Ovary (tissue), 7 donors: ENCODE measurements at regions not wholly inside any gene's neighbourhood (a gene's known extent, or its start where the extent isn't known, plus 50 kb on each side); places are given as distances from the start of the nearest gene placed in this dataset. TPM values are rescaled to one million over a fixed set of nuclear protein-coding genes. Genes with fewer than 3 reads are reported as not detected.

Experiments used
- DNase-seq, 5 donors: peaks; one replicate each; pipeline ENCODE4 v3.0.0-alpha.2; 2019 to 2020
- H3K27ac ChIP-seq, 2 donors: fragments of 200-600 bp; one replicate each; pipeline versions ENCODE4 v1.5.1 to v1.8.0; 2019 to 2022
- H3K27me3 ChIP-seq: fragments of 200-600 bp; one replicate; pipeline ENCODE4 v1.8.0; 2022
- H3K36me3 ChIP-seq: fragments of 200-600 bp; sonication (generic); one replicate; pipeline ENCODE4 v1.5.1; 2019
- H3K4me1 ChIP-seq: one replicate; pipeline ENCODE4 v1.8.1; 2013; ENCODE audit warnings: mild to moderate bottlenecking, moderate library complexity; ENCODE audit not compliant: insufficient read depth
- H3K4me3 ChIP-seq: fragments of 200-600 bp; sonication (generic); one replicate; pipeline ENCODE4 v1.5.1; 2017
- H3K9me3 ChIP-seq, 2 donors: fragments of 200-600 bp in 1 of 2; sonication (generic) in 1 of 2; one replicate each; pipeline versions ENCODE4 v1.5.1 to v1.8.1; 2013 to 2019; ENCODE audit warnings: mild to moderate bottlenecking in 1 of 2, moderate library complexity in 1 of 2
- CTCF ChIP-seq, 3 donors: fragments of 450-650 bp in 2 of 3; fragments of 200-600 bp in 1 of 3; IDR thresholded peaks; one replicate each; pipeline versions ENCODE4 v1.5.1 to v1.8.0; 2016 to 2022; ENCODE audit warnings: antibody characterized with exemption in 3 of 3, mild to moderate bottlenecking in 1 of 3
- EP300 ChIP-seq: sonication (generic); formaldehyde crosslinking; IDR thresholded peaks from one replicate; pipeline ENCODE4 v1.6.1; 2017; ENCODE audit warnings: antibody characterized with exemption
- POLR2A ChIP-seq: fragments of 450-650 bp; IDR thresholded peaks from one replicate; pipeline ENCODE4 v1.6.1; 2017; ENCODE audit warnings: antibody characterized with exemption, mild to moderate bottlenecking, moderate library complexity
- WGBS, 3 donors: extraction: QIAGEN DNeasy Blood & Tissue Kit in 1 of 3; methylation state at CpG; one replicate each; pipeline versions ENCODE4 v1.1.5 to v1.1.7; 2013 to 2017; 5-methylcytosine and 5-hydroxymethylcytosine counted together
- intact Hi-C, 4 donors: fragments of 100-400 bp; cut with DNase I; formaldehyde crosslinking; loops; one replicate each; pipeline versions ENCODE4 v1.11.0 to v1.15.1; 2022 to 2023
- small RNA-seq: library from RNA; depleted of rRNA; stranded (forward); fragments of <200 nt; gene quantifications from one replicate; pipeline ENCODE3, GENCODE V24; 2016
- donor health status: DM: no; HTN: no; CAD: no; lungs with moderate emphysema.
- donor health status: DM: no; HTN: no; CAD: no.
- donor health status: Bipolar disorder and iron deficiency.
- donor health status: DM: no; HTN: no; CAD: no.
- donor health status: DM: yes; HTN: yes; CAD: no.

- intact Hi-C loops = no loop called here
- no peak overlapping the region for H3K27ac ChIP-seq
- H3K4me1 ChIP-seq = no peaks in the 10 kb centered on the region
- H3K36me3 ChIP-seq = no peaks in the 10 kb centered on the region
- 72 to 90% (median 90%) methylated on average over 1 of the region's 1 CpG for WGBS, 3 donors
- TF ChIP-seq POLR2A (no peak), CTCF (IDR thresholded peaks at IDR 0.05) (no peak), EP300 (no peak)
- DNase-seq = no peak
- H3K4me3 ChIP-seq = no peak overlapping the region
- no peaks in the 10 kb centered on the region for H3K9me3 ChIP-seq
- no peaks in the 10 kb centered on the region for H3K27me3 ChIP-seq
Measured at GRCh38 chr6:117206522-117206921, 58.8 kb upstream of the VGLL2 start.

- DNase-seq = no peak
- Histone ChIP-seq H3K4me1 (no peaks in the 10 kb centered on the region), H3K36me3 (no peaks in the 10 kb centered on the region), H3K27ac (no peak overlapping the region), H3K9me3 (no peaks in the 10 kb centered on the region), H3K27me3 (no peaks in the 10 kb centered on the region), H3K4me3 (no peak overlapping the region)
- 41 to 60% (median 42%) methylated on average over 8 of the region's 8 CpGs for WGBS, 3 donors
- no peak for TF ChIP-seq POLR2A
- TF ChIP-seq CTCF (IDR thresholded peaks at IDR 0.05) = no peak
- no peak for TF ChIP-seq EP300
- intact Hi-C loops = no loop called here
Measured at GRCh38 chr6:117206944-117207687, 58.2 kb upstream of the VGLL2 start.

- Histone ChIP-seq H3K4me1 (no peaks in the 10 kb centered on the region), H3K27me3 (no peaks in the 10 kb centered on the region), H3K9me3 (no peaks in the 10 kb centered on the region), H3K27ac (no peak overlapping the region), H3K4me3 (no peak overlapping the region), H3K36me3 (no peaks in the 10 kb centered on the region)
- TF ChIP-seq CTCF (IDR thresholded peaks at IDR 0.05) (no peak), EP300 (no peak), POLR2A (no peak)
- DNase-seq = no peak
- 54 to 76% (median 72%) methylated on average over 1 of the region's 1 CpG for whole genome bisulfite sequencing, 3 donors
- intact Hi-C loops = no loop called here
Measured at GRCh38 chr6:117210279-117210678, 55.1 kb upstream of the VGLL2 start.

GRCh38 chr6:117215353-117216090 lies 49.8 kb upstream of the VGLL2 start:
- no peaks in the 10 kb centered on the region for H3K36me3 ChIP-seq
- no peaks in the 10 kb centered on the region for H3K4me1 ChIP-seq
- H3K4me3 ChIP-seq = no peak overlapping the region
- intact Hi-C loops = no loop called here
- DNase-seq = no peak
- no peaks in the 10 kb centered on the region for H3K9me3 ChIP-seq
- H3K27ac ChIP-seq = no peak overlapping the region
- no peaks in the 10 kb centered on the region for H3K27me3 ChIP-seq
- no peak for TF ChIP-seq EP300
- TF ChIP-seq CTCF (IDR thresholded peaks at IDR 0.05) = no peak
- no peak for TF ChIP-seq POLR2A
- WGBS, 3 donors = 68 to 79% (median 77%) methylated on average over 4 of the region's 4 CpGs

Small RNA genes in the stretch of these regions (small RNA-seq; reads per million reads assigned to genes)
- 9.5 reads per million, percentile 84 among the genes with 10 or more reads in this experiment for gene RNA5SP214
- gene RPS29P13 = not detected
